ENCODE measurements at regions not wholly inside any gene's neighbourhood (a gene's known extent, or its start where the extent isn't known, plus 50 kb on each side); places are given as distances from the start of the nearest gene placed in this dataset.

GRCh38 chr9:113721856-113722255, 154.3 kb upstream of the ZNF618 start:
- no peak overlapping the region for H3K4me2 ChIP-seq (ENCODE audit: control insufficient read depth, extremely low read depth, insufficient read depth, low read depth, low read length)
- H3K4me3 ChIP-seq (ENCODE audit: control insufficient read depth in 2 of 3, extremely low read depth in 1 of 3, insufficient read depth in 2 of 3, low read depth in 1 of 3, low read length in 3 of 3): no peak overlapping the region
- H2AFZ ChIP-seq (ENCODE audit: control insufficient read depth, low read length): no peak overlapping the region
- H3K9me3 ChIP-seq (ENCODE audit: control insufficient read depth, low read depth, low read length): no peaks in the 10 kb centered on the region
- H3K4me1 ChIP-seq (ENCODE audit: control insufficient read depth, extremely low read depth, insufficient read depth, low read length): no peaks in the 10 kb centered on the region
- no peaks in the 10 kb centered on the region for H3K79me2 ChIP-seq (ENCODE audit: control insufficient read depth, insufficient read depth, low read length)
- TF ChIP-seq, protein P1, sequence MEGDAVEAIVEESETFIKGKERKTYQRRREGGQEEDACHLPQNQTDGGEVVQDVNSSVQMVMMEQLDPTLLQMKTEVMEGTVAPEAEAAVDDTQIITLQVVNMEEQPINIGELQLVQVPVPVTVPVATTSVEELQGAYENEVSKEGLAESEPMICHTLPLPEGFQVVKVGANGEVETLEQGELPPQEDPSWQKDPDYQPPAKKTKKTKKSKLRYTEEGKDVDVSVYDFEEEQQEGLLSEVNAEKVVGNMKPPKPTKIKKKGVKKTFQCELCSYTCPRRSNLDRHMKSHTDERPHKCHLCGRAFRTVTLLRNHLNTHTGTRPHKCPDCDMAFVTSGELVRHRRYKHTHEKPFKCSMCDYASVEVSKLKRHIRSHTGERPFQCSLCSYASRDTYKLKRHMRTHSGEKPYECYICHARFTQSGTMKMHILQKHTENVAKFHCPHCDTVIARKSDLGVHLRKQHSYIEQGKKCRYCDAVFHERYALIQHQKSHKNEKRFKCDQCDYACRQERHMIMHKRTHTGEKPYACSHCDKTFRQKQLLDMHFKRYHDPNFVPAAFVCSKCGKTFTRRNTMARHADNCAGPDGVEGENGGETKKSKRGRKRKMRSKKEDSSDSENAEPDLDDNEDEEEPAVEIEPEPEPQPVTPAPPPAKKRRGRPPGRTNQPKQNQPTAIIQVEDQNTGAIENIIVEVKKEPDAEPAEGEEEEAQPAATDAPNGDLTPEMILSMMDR (optimal IDR thresholded peaks at IDR 0.05 in 1 of 3, IDR thresholded peaks at IDR 0.05 in 1 of 3, conservative IDR thresholded peaks at IDR 0.05 in 1 of 3; ENCODE audit: extremely low read depth in 1 of 3, insufficient read depth in 2 of 3, low read length in 3 of 3): no peak
- no peak for TF ChIP-seq EZH2 (IDR thresholded peaks at IDR 0.05; ENCODE audit: low read length)
- no peaks in the 10 kb centered on the region for H3K9me1 ChIP-seq (ENCODE audit: control insufficient read depth, extremely low read depth, insufficient read depth, low read length)
- no peak overlapping the region for H3K9ac ChIP-seq (ENCODE audit: control insufficient read depth, extremely low read depth, insufficient read depth, low read length)
- DNase-seq (ENCODE audit: low read depth, low spot score) (no peak), FAIRE-seq (no peak)
- dilution Hi-C loops (cut with MboI; ENCODE audit: extremely low pct_ligation_motif_present, low sequenced_read_pairs): no loop called here
- no peak overlapping the region for H3K27ac ChIP-seq (ENCODE audit: control insufficient read depth, insufficient read depth, low read length)
- H3K36me3 ChIP-seq (ENCODE audit: control insufficient read depth in 2 of 2, extremely low read depth in 1 of 2, insufficient read depth in 2 of 2, low read length in 2 of 2): no peaks in the 10 kb centered on the region
- H4K20me1 ChIP-seq (ENCODE audit: control insufficient read depth, extremely low read depth, insufficient read depth, low read length): no peaks in the 10 kb centered on the region
- H3K27me3 ChIP-seq (ENCODE audit: control insufficient read depth, extremely low read depth, insufficient read depth, low read length): peaks cover 7% of the 10 kb centered on the region

DNA sequence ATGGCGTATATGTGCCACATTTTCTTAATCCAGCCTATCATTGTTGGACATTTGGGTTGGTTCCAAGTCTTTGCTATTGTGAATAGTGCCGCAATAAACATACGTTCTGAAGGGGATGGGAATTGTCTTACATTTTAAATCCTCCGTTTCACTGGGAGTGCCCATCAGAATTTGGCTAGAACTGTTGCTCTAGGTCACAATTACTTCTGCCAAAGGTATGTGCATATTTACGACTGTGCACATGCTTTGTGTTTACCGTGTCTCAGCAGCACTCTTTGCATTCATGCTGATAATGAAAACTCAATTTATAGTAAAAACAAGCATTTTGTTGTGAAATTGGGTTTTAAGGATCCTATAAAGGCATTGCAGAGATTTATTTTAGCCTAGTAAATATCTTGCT, 151.9 kb upstream of the ZNF618 start:
- Histone ChIP-seq H3K4me1 (ENCODE audit: control insufficient read depth, extremely low read depth, insufficient read depth, low read length) (no peaks in the 10 kb centered on the region), H3K79me2 (ENCODE audit: control insufficient read depth, insufficient read depth, low read length) (no peaks in the 10 kb centered on the region), H3K4me3 (ENCODE audit: control insufficient read depth in 2 of 3, extremely low read depth in 1 of 3, insufficient read depth in 2 of 3, low read depth in 1 of 3, low read length in 3 of 3) (no peak overlapping the region), H4K20me1 (ENCODE audit: control insufficient read depth, extremely low read depth, insufficient read depth, low read length) (no peaks in the 10 kb centered on the region), H3K9me1 (ENCODE audit: control insufficient read depth, extremely low read depth, insufficient read depth, low read length) (no peaks in the 10 kb centered on the region), H2AFZ (ENCODE audit: control insufficient read depth, low read length) (no peak overlapping the region), H3K27ac (ENCODE audit: control insufficient read depth, insufficient read depth, low read length) (no peak overlapping the region), H3K36me3 (ENCODE audit: control insufficient read depth in 2 of 2, extremely low read depth in 1 of 2, insufficient read depth in 2 of 2, low read length in 2 of 2) (no peaks in the 10 kb centered on the region), H3K9ac (ENCODE audit: control insufficient read depth, extremely low read depth, insufficient read depth, low read length) (no peak overlapping the region), H3K9me3 (ENCODE audit: control insufficient read depth, low read depth, low read length) (no peaks in the 10 kb centered on the region), H3K4me2 (ENCODE audit: control insufficient read depth, extremely low read depth, insufficient read depth, low read depth, low read length) (no peak overlapping the region), H3K27me3 (ENCODE audit: control insufficient read depth, extremely low read depth, insufficient read depth, low read length) (peaks cover 6% of the 10 kb centered on the region)
- dilution Hi-C loops (cut with MboI; ENCODE audit: extremely low pct_ligation_motif_present, low sequenced_read_pairs): no loop called here
- FAIRE-seq: no peak
- TF ChIP-seq, protein P1 (optimal IDR thresholded peaks at IDR 0.05 in 1 of 3, IDR thresholded peaks at IDR 0.05 in 1 of 3, conservative IDR thresholded peaks at IDR 0.05 in 1 of 3; ENCODE audit: extremely low read depth in 1 of 3, insufficient read depth in 2 of 3, low read length in 3 of 3): no peak
- TF ChIP-seq EZH2 (IDR thresholded peaks at IDR 0.05; ENCODE audit: low read length): no peak
- DNase-seq (ENCODE audit: low read depth, low spot score): no peak

Data from keratinocyte (primary cell).